ENCODE measurements at regions not wholly inside any gene's neighbourhood (a gene's known extent, or its start where the extent isn't known, plus 50 kb on each side); places are given as distances from the start of the nearest gene placed in this dataset.

DNA sequence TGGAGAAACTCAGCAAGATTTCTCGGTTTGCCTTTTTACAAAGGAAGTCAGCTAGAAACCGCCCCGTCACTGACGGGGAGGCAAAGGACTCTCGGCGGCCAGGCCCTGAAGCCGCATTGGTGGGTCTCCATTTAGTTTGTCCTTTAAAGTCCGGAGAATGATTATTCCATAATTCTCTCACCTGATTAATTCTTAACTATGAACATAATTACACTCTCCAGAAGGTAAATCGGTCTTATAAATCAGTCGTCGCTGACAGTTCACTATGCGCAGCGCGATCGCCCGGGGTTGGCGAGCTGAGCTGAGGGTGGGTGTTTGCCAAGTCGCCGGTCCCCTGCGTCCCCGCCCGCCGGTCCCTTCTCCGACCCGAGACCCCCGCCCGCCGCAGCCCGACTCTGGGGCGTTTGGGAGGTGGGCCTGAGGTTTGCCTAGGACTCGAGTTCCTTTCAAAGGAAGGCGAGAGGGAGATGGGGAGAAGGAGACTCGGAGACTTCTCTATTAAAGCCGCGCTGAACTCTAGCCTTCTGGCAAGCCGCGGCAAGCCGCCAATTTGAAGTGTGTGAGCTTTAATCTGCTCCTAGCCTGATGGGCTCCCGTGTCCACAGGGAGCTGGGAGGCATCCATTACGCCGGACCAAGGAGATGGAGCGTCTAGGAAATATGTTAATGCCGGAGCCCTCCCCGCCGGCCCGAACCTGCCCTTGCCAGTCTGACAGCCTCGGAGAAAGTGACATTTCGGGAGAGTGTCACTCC lies 392.9 kb downstream of the NOVA1 start:
- peak; percentile 20 for DNase-seq (ENCODE audit: low read depth, low spot score)

DNA sequence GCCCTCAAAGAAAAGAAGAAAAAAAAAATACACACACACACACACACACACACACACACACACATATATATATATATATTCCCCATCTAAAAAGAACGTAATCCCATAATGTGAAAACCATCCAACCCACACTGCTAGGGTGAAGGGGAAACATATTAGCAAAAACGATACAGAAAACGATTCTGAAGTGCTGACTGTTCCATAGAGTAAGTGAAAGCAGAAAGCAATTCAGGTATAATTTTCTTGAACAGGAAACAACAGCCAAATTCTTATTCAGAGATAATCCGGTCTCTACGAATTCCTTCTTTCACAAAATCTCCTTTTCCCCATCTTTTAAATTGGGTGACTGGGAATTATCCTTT lies 393.5 kb downstream of the NOVA1 start:
- no peak for DNase-seq (ENCODE audit: low read depth, low spot score)

DNA sequence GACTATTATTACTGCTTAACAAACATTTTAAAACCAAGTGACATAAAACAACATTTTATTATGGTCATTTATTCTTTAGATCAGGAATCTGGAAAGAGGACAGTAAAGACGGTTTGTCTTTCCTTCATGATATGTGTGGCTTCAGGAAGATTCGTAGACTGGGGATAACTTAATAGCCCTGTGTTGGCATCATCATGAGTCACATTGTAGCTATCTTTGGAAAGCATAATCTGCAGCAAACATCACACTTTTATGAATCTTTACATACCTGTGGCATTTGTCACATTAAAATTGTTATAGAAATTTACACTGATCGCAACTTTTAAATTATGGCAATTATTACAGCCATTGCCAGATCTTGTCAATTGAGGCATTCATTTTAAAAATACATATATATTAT lies 397.1 kb downstream of the NOVA1 start:
- DNase-seq (ENCODE audit: low read depth, low spot score) = no peak

DNA sequence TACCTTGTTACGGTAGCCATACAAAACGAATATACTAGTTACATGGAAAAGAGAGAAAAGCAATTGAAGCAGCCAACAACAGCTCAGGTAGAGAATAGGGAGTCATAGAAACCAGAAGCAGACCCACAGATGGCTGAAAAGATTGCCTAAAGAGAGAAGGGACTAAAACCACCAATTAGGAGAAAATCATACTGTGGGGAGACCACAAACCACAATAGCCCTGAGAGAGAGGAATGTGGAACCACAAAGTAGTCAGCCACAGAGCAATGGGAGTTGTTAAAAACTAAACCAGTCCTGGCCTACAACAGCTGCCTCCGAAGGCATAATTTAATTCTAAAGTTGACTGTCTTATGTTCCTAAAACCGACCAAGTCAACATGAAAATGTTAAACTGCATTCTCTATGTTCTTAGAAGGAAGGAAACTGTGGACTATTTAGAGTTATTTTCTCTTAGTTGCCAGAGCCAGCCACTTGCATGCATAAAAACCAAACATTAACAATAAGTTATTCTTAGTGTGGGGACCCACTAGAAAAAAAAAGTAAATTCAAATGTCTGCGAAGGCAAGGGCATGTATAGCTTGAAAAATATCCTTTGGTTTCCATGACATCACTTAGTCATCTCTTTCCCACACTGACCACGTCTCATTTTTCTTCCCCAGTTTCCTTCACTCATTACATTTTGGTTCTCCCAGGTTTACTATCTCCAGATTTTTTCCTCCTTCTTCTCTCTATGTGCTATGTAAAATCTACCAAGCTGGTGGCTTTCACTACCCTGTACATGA lies 398.1 kb downstream of the NOVA1 start:
- DNase-seq (ENCODE audit: low read depth, low spot score) = no peak

DNA sequence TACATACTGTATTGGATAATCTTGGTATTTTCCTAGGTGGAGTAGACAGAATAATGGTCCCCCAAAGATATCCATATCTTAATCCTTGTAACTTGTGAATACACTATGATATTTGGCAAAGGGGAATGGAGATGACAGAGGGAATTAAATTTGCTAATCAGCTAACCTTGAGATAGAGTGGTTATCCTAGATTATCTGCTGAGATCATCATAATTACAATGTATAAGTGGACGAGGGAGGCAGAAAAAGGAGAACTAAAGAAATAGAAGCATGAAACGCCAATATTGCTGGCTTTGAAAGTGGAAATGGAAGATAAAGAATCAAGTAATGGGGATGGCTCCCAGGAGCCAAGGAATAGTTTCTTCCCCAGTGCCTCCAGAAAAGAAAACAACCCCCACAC lies 398.7 kb downstream of the NOVA1 start:
- DNase-seq (ENCODE audit: low read depth, low spot score) = no peak

DNA sequence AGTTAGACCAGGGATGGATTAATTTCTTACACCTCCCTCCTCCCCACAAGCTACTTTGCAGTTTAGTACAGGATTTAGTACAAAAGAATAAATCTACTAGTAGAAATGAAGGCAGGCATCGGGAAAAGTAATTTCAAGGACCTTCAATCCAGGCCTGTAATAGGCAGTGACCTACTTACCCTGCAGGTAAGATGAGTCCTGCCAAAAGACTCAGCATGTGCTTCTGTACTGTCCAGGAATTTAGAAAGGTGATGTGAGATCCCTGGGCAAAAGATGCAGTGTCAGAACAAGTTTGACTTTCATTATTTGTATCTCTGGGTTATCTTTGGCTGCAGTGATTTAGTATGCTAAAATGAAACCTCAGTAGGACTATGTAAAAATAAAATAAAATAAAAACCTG lies 403.0 kb downstream of the NOVA1 start:
- DNase-seq (ENCODE audit: low read depth, low spot score) = no peak

DNA sequence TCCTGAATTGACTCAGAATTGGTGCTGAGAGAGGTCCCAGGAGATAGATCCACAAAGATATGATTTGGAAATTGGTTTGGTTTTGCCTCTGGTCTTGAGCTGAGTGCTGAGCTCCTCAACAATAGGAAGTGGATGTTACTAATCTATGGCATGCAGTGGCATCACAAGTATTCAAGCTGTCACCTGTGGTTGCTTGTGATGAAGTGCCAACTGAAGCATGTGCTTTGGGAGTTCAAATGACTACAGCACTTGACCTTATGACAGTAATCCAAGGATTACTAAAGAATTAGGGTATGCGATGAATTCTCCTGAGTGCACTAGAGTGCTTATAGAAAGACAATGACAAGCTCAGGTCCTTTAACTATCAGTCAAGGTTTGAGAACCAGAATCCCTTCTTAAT lies 406.2 kb downstream of the NOVA1 start:
- DNase-seq (ENCODE audit: low read depth, low spot score) = no peak

DNA sequence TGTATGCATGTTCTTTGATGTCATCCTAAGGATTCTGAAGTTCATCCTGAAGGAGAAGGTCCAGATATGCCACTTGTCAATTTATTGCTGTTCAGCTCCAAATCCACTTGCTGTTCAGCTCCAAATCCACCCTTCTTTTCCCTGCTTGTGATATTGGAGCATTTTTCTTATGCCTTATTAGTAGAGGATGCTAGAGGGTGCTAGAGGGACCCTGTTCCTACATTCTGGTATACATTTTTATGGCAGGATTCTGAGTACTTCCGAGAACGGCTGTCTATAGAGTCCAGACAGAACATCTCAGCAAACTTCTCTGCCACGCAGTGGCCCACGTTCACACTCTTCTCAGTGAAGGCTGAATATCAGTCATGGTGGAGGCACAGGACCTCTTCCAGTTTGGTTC lies 406.7 kb downstream of the NOVA1 start:
- no peak for DNase-seq (ENCODE audit: low read depth, low spot score)

DNA sequence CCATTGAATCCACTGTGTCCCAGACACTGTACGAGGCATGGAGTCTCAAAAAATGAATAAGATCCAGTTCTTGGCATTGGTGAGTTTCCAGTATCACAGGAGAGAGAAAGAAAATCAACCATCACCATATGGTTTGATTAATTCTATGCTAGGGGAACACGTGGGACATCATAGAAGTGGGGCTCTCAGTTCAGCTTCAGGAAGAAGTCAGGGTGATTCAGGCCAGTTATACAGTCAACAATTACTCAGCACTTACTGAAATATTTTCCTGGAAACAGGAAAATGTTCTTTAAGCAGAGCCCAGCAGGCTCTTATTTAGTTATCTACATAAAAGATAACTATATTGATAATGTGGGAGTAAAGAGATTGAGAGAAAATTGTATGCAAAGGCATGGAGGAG lies 407.2 kb downstream of the NOVA1 start:
- no peak for DNase-seq (ENCODE audit: low read depth, low spot score)

DNA sequence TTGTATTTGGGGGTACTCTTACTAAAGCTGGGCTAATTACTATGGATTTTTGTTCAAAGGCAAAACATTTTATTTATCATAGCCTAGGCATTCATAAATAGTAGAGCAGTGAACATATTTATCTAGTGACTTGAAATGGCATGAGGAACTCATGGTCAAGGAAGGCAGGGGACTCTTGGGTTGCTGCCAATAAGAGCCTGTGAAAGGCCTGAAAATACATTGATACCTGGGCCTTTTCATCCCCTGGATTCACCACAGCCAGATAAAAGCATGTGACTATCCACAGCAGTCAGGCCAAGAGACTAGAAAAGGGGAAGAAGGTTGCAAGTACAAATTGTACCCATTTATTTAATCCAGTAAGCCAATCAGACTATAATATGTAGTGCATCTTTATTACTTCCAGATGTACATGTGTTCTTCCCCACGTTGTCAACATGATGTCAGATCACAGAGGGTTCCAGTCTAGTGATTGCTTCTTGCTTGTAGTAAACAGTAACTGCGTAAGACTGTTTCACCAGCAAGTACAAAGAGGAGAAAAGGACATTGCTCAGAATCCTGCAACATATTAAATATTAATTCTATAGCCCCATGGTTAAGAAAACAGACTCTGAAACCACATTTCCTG lies 409.7 kb downstream of the NOVA1 start:
- DNase-seq (ENCODE audit: low read depth, low spot score) = no peak

DNA sequence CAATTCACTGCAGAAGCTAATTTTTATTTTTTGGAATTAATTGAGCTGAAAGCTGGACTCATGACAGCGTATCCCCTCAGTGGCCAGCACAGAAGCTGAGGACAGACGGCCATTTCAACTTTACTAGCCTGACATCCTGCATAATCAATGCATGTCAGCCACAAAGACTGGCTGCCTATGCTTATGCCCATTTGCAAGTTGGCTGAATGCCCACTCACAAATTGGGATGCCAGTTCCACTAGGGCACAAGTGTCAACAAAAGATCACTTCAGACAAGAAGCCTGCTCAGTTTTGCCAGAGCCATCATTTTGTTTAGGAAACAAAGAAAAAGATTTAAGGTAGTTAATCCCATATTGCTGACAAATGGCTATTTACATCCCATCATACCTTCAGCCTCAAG lies 417.6 kb downstream of the NOVA1 start:
- no peak for DNase-seq (ENCODE audit: low read depth, low spot score)

DNA sequence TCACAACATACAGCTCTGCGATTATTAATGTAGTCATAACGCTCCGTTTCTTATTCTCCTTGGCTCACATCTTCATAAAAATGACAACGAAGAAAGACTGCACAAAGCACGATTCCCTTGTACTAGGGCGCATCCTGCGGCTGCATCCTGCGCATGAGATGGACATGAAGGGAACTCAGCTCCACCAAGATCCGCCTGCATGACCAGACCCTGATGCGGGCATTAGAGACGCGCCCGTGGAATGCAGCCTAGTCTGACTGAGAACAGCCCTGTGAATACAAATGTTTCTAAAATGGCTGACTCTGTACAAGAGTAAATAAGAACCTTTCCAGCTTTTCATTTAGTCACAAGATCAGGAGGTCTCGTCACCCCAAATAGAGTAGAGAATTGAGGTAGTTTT lies 422.2 kb downstream of the NOVA1 start:
- DNase-seq (ENCODE audit: low read depth, low spot score) = no peak

DNA sequence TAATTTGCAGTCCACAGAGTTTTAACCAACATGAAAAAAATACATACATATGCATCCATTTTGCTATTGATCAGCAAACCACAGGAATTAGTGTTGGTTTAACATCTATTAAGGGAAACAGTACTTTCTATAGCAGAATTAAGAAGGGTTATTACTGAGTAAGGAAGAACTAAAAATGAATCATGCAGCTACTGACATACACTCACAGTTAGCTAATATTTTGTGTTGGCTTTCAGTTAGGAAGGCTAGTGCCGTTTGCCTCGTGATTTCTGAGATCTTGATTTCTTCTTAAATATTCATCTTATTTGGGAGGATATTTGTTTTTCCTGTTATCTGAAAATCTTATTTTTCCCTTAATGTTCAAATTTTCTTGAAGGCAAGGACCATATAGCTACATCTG lies 423.4 kb downstream of the NOVA1 start:
- DNase-seq (ENCODE audit: low read depth, low spot score) = no peak

DNA sequence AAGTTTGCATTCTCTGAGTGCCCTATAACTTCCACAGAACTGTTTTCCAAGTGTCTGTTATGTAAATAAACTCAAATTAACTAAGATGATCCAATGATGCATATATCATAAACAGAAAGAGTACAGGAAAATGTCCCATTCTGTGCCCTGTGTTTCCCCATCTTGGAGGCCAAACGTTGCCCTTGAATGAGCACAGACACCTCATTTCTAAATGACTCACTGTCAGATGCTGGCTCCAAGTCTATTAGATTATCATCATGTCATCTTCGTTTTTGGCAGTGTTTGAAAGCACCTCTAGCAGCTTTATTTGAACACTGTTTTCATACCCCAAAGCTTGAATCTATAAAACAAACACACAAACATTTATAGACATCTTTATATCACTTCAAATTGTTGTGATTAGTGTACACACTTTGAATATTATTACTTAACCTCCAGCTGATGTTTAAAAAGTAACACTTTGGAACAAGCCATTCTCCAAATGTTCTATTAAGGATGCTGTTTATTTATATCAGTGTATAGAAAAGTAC lies 424.2 kb downstream of the NOVA1 start:
- no peak for DNase-seq (ENCODE audit: low read depth, low spot score)

DNA sequence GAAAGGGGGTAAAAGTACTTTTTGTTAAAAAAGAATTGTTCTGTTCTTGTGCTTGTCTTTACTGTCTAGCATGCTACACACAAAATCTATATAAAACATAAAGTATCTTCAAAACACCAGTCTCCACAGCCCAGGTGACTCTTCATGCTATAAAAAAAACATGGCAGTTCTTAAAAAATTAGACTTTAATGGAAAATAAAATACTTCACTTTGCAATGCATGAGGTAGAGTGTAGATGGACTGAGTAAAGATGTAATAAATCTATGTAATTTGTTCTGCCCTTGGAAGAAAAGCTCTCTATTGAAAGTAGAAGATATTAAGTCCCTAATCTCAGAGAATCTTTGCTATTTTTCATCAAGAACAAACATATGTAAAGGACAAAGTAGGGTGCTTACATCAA lies 425.4 kb downstream of the NOVA1 start:
- DNase-seq (ENCODE audit: low read depth, low spot score) = no peak

DNA sequence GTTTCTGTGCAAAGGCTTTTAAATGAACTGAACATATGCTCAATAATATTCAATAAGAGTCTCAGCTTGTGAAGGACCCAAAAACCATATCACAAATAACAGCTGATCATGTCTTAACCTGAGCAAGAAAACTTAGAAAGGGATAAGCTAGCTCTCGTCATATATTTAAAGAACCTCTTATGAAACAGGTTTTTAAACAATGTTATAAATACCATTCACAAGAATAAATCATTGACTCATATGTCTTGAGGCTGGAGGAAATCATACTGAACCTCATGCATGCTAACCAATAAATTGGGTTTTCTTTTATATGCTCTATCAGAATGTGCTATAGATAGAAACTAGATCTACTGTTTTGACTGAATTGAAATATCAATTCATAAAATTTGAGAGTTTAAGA lies 426.9 kb downstream of the NOVA1 start:
- DNase-seq (ENCODE audit: low read depth, low spot score) = no peak

DNA sequence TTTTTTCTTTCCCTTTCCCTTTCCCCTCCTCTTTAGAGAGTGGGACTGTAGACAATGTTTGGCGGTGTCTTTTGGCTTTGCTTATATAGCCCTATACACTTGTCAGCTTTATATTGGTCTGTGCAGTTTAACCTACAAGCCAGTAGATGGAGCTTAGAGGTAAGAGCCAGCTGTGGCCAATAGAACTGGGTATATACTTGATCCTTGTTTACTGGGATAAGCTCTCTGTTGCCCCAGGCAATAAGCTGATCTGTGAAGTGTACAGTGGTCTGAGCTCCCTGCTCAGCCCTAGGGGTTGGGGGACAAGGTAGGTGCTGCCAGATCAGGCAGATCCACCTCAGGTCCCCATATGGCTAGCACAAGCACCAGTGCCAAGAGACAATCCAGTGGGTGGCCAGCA lies 434.1 kb downstream of the NOVA1 start:
- DNase-seq (ENCODE audit: low read depth, low spot score) = peak; percentile 35

DNA sequence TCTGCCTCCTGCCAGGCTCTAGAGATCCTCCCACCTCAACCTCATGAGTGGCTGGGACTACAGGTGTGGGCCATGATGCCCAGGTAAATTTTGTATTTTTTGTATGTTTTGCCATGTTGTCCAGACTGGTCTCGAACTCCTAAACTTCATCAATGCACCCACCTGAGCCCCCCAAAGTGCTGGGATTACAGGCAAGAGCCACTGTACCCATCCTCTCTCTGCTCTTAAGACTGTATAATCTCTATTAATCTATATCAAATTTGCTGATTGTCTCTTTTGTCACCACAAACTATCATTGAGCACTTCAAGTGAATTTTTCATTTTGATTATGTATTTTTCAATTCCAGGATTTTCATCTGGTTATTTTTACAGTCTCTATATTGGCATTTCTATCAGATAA lies 440.3 kb downstream of the NOVA1 start:
- no peak for DNase-seq (ENCODE audit: low read depth, low spot score)

DNA sequence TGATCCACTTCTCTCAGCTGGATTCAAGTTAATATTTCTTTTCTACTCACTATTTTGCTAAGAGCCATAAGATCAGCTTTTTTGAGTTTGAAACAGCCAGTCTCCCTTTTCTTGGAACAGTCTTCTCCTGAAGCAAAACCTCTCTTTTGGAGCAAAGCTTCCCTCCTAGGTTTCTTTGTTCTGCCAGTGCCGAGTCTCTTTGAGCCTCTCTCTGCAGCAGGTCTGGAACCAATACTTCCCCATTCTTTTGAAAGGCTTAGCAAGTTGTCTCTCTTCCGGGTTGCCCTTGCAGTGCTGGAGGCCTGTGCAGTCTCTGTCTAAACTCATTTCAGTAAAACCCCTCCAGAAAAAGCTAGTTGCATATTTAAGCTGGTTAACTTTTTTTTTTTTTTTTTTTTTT lies 454.8 kb downstream of the NOVA1 start:
- DNase-seq (ENCODE audit: low read depth, low spot score) = no peak

DNA sequence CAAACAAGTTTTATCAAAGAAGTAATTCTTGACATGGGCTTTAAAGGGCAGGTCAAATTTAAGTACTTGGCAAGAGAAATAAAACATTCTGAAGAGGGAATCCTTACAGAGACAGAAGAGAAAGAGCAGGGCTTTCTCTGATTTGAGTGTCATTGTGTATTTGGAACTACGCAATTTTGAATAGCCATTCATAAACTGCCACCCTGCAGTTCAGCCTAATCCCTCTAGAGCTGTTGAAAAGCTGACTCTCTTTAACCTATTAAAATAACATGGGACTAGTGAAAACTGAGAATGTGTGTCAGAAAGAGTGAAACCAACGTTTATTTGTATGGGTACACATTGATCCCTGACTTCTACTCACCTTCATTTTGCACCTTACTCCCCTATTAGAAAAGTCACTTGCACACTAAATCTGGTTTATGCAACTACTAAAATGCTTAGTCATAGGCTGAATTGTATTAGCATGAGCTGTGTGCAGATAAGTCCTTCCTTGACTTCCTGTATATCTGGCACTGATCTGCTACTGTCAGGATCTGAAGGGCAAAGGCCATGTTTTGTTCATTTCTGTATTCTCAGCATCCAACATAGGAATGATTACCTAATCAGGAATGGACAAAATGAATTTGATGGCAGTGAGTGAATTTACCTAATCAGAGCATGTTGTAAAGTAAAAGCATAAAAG lies 458.9 kb downstream of the NOVA1 start:
- DNase-seq (ENCODE audit: low read depth, low spot score) = no peak

DNA sequence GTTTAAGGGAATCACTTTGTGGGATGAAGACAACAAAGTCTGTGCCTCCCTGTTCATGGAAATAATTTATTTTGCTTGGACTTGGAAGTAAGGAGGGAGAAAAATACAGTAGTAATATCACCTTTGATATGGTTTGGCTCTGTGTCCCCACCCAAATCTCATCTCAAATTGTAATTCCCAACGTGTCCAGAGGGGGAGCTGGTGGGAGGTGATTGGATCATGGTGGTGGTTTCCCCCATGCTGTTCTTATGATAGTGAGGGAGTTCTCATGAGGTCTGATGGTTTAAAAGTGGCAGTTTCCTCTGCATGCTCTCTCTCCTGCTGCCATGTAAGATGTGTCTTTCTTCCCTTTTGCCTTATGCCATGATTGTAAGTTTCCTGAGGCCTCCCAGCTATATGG lies 460.7 kb downstream of the NOVA1 start:
- DNase-seq (ENCODE audit: low read depth, low spot score) = no peak

DNA sequence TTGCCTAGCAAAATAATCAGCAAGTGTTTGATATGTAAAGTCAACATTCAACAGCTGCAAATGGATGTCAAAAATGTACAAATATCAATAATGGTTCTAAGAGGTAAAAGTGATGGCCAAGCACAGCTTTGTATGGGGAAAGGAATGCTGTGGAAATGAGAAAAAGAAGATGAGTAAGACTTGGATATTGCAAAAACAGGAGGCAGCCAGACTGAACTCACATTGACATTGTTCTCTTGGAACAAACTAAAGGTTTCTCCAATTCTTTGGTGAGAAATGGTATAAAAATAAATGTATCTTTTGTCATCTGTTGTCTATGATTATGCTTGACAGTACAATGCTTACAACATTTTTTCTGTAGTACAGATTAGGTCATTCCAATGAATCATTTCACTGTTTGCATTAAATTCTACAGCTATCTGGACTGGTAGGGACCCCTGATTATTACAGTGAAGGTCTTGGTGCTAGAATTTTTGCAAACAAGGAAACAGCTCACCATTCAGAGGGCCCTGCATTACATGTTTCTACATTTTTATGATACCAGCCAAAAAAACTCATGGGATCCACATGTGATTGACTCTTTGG lies 465.7 kb downstream of the NOVA1 start:
- DNase-seq (ENCODE audit: low read depth, low spot score) = no peak

Measured in iPS DF 19.7 (cell line).